T-helper 1 cell treated with Interleukin-12 subunit alpha and Interleukin-12 subunit beta and Interleukin-4 antibody, amounts not matched to agents 30 ng/mL and 1 ng/mL, for 36 hours (primary cell): ENCODE measurements at regions not wholly inside any gene's neighbourhood (a gene's known extent, or its start where the extent isn't known, plus 50 kb on each side); places are given as distances from the start of the nearest gene placed in this dataset.

Experiments
- intact Hi-C: fragments of 100-400 bp; cut with micrococcal nuclease; formaldehyde crosslinking; loops from one replicate; pipeline ENCODE4 v1.15.1; 2024

GRCh38 chr2:193703411-193703810 lies 1508.7 kb upstream of the TMEFF2 start:
- intact Hi-C loops = no loop called here

GRCh38 chr2:193701484-193701883 lies 1506.8 kb upstream of the TMEFF2 start:
- intact Hi-C loops = no loop called here

- intact Hi-C loops = loop anchor here (10.0 kb wide), 1 partner anchor 1619 kb away; no protein-coding TSS in a partner anchor
Observed at GRCh38 chr2:193695367-193695766, 1500.6 kb upstream of the TMEFF2 start.

GRCh38 chr2:193693758-193694157 lies 1499.0 kb upstream of the TMEFF2 start:
- intact Hi-C loops = loop anchor here (10.0 kb wide), 1 partner anchor 1621 kb away; no protein-coding TSS in a partner anchor

GRCh38 chr2:193690572-193690971 lies 1495.8 kb upstream of the TMEFF2 start:
- intact Hi-C loops = loop anchor here (10.0 kb wide), 1 partner anchor 1624 kb away; no protein-coding TSS in a partner anchor

- intact Hi-C loops = no loop called here
Observed at GRCh38 chr2:193687195-193687594, 1492.5 kb upstream of the TMEFF2 start.

- intact Hi-C loops = no loop called here
Observed at GRCh38 chr2:193679847-193680246, 1485.1 kb upstream of the TMEFF2 start.

GRCh38 chr2:193670478-193670877 lies 1475.7 kb upstream of the TMEFF2 start:
- intact Hi-C loops = no loop called here

- intact Hi-C loops = no loop called here
Observed at GRCh38 chr2:193668557-193669323, 1474.0 kb upstream of the TMEFF2 start.

GRCh38 chr2:193627927-193628272 lies 1433.2 kb upstream of the TMEFF2 start:
- intact Hi-C loops = no loop called here

GRCh38 chr2:193627187-193627926 lies 1432.6 kb upstream of the TMEFF2 start:
- intact Hi-C loops = no loop called here

- intact Hi-C loops = no loop called here
Observed at GRCh38 chr2:193608451-193608850, 1413.7 kb upstream of the TMEFF2 start.

- intact Hi-C loops = no loop called here
Observed at GRCh38 chr2:193590831-193591230, 1396.1 kb upstream of the TMEFF2 start.

GRCh38 chr2:193584522-193584938 lies 1389.8 kb upstream of the TMEFF2 start:
- intact Hi-C loops = no loop called here

- intact Hi-C loops = no loop called here
Observed at GRCh38 chr2:193583638-193584400, 1389.1 kb upstream of the TMEFF2 start.

- intact Hi-C loops = no loop called here
Observed at GRCh38 chr2:193581807-193582206, 1387.1 kb upstream of the TMEFF2 start.

GRCh38 chr2:193580176-193580950 lies 1385.6 kb upstream of the TMEFF2 start:
- intact Hi-C loops = no loop called here

GRCh38 chr2:193566886-193567285 lies 1372.2 kb upstream of the TMEFF2 start:
- intact Hi-C loops = no loop called here

GRCh38 chr2:193566276-193566675 lies 1371.5 kb upstream of the TMEFF2 start:
- intact Hi-C loops = no loop called here

- intact Hi-C loops = no loop called here
Observed at GRCh38 chr2:193562031-193562430, 1367.3 kb upstream of the TMEFF2 start.

- intact Hi-C loops = no loop called here
Observed at GRCh38 chr2:193561054-193561453, 1366.3 kb upstream of the TMEFF2 start.
